Esophagus squamous epithelium (tissue), 5 donors: ENCODE measurements at regions not wholly inside any gene's neighbourhood (a gene's known extent, or its start where the extent isn't known, plus 50 kb on each side); places are given as distances from the start of the nearest gene placed in this dataset.

ENCODE experiments used
- DNase-seq: peaks from one replicate; lab custom pipeline; 2025; lab: John Stamatoyannopoulos, UW
- H3K27ac ChIP-seq, 4 donors: fragments of 200-600 bp; sonication (generic); one replicate each; pipeline ENCODE4 v1.5.1; 2016 to 2019; ENCODE audit warnings: mild to moderate bottlenecking in 1 of 4
- H3K27me3 ChIP-seq, 4 donors: fragments of 200-600 bp; sonication (generic); 1 replicate in 3 of 4; 2 replicates in 1 of 4; pipeline versions ENCODE4 v1.5.1 to v1.6.0; 2017 to 2021; ENCODE audit warnings: antibody characterized with exemption in 1 of 4
- H3K36me3 ChIP-seq, 3 donors: fragments of 200-600 bp; sonication (generic); one replicate each; pipeline ENCODE4 v1.5.1; 2016 to 2019
- H3K4me1 ChIP-seq, 3 donors: fragments of 200-600 bp; sonication (generic); one replicate each; pipeline ENCODE4 v1.5.1; 2017 to 2019
- H3K4me3 ChIP-seq, 4 donors: fragments of 200-600 bp; sonication (generic); 1 replicate in 3 of 4; 2 replicates in 1 of 4; pipeline ENCODE4 v1.5.1; 2016 to 2019; ENCODE audit warnings: mild to moderate bottlenecking in 2 of 4, moderate library complexity in 1 of 4
- H3K9me3 ChIP-seq, 3 donors: fragments of 200-600 bp; sonication (generic); one replicate each; pipeline ENCODE4 v1.5.1; 2016 to 2019
- CTCF ChIP-seq, 6 experiments: fragments of 450-650 bp in 4 of 6; fragments of 200-600 bp in 2 of 6; sonication (generic) in 2 of 6; IDR thresholded peaks; one replicate each; pipeline ENCODE4 v1.5.1; 2016 to 2019; ENCODE audit warnings: antibody characterized with exemption in 6 of 6, mild to moderate bottlenecking in 4 of 6, moderate library complexity in 4 of 6
- POLR2A ChIP-seq, 4 donors: fragments of 450-650 bp; IDR thresholded peaks; one replicate each; pipeline ENCODE4 v1.6.1; 2017; ENCODE audit warnings: antibody characterized with exemption in 4 of 4, mild to moderate bottlenecking in 4 of 4, moderate library complexity in 3 of 4
- WGBS, 2 donors: methylation state at CpG; one replicate each; pipeline ENCODE4 v1.1.5; 2018; 5-methylcytosine and 5-hydroxymethylcytosine counted together
- intact Hi-C: fragments of 100-400 bp; cut with DNase I; formaldehyde crosslinking; loops from one replicate; pipeline ENCODE4 v1.15.0; 2022
- donor health status: DM: yes; HTN: yes; CAD: no.

GRCh38 chr1:104105465-104105864 is 355.8 kb downstream of the AMY1C start:
- TF ChIP-seq POLR2A (IDR thresholded peaks at IDR 0.05), result no peak
- TF ChIP-seq CTCF (IDR thresholded peaks at IDR 0.05), result no peak
- H3K27ac ChIP-seq, result no peak overlapping the region
- no peaks in the 10 kb centered on the region for H3K4me1 ChIP-seq
- H3K27me3 ChIP-seq, result no peaks in the 10 kb centered on the region
- H3K36me3 ChIP-seq, result no peaks in the 10 kb centered on the region
- DNase-seq, result no peak
- WGBS, 2 donors, result 61 to 63% methylated on average over 5 of the region's 5 CpGs
- intact Hi-C loops, result no loop called here
- no peak overlapping the region for H3K4me3 ChIP-seq
- no peaks in the 10 kb centered on the region for H3K9me3 ChIP-seq

- H3K9me3 ChIP-seq, result peaks cover 0 to 3% (median 0%) of the 10 kb centered on the region in 3 donors
- no peak for DNase-seq
- no peaks in the 10 kb centered on the region for H3K36me3 ChIP-seq
- H3K27ac ChIP-seq, result no peak overlapping the region
- no peak for TF ChIP-seq POLR2A (IDR thresholded peaks at IDR 0.05)
- no peak for TF ChIP-seq CTCF (IDR thresholded peaks at IDR 0.05)
- H3K4me3 ChIP-seq, result no peak overlapping the region
- H3K4me1 ChIP-seq, result no peaks in the 10 kb centered on the region
- intact Hi-C loops, result no loop called here
- no peaks in the 10 kb centered on the region for H3K27me3 ChIP-seq
These were observed 370.8 kb downstream of the AMY1C start for GRCh38 chr1:104120525-104120924.

GRCh38 chr1:104121271-104121670 is 371.6 kb downstream of the AMY1C start:
- H3K9me3 ChIP-seq, result peaks cover 0 to 3% (median 0%) of the 10 kb centered on the region in 3 donors
- whole genome bisulfite sequencing, 2 donors, result 68 to 76% methylated on average over 4 of the region's 4 CpGs
- no peak for DNase-seq
- no peak for TF ChIP-seq CTCF (IDR thresholded peaks at IDR 0.05)
- TF ChIP-seq POLR2A (IDR thresholded peaks at IDR 0.05), result no peak
- intact Hi-C loops, result no loop called here
- no peak overlapping the region for H3K4me3 ChIP-seq
- no peaks in the 10 kb centered on the region for H3K27me3 ChIP-seq
- no peak overlapping the region for H3K27ac ChIP-seq
- no peaks in the 10 kb centered on the region for H3K36me3 ChIP-seq
- H3K4me1 ChIP-seq, result no peaks in the 10 kb centered on the region

GRCh38 chr1:104125266-104125665 is 375.6 kb downstream of the AMY1C start:
- H3K4me1 ChIP-seq, result no peaks in the 10 kb centered on the region
- WGBS, 2 donors, result 33 to 40% methylated on average over 1 of the region's 1 CpG
- no peak for TF ChIP-seq CTCF (IDR thresholded peaks at IDR 0.05)
- TF ChIP-seq POLR2A (IDR thresholded peaks at IDR 0.05), result no peak
- H3K27me3 ChIP-seq, result no peaks in the 10 kb centered on the region
- intact Hi-C loops, result no loop called here
- H3K4me3 ChIP-seq, result no peak overlapping the region
- H3K36me3 ChIP-seq, result no peaks in the 10 kb centered on the region
- no peaks in the 10 kb centered on the region for H3K9me3 ChIP-seq
- no peak overlapping the region for H3K27ac ChIP-seq
- DNase-seq, result no peak

GRCh38 chr1:104125970-104126369 is 376.3 kb downstream of the AMY1C start:
- WGBS, 2 donors, result 48 to 54% methylated on average over 5 of the region's 5 CpGs
- Histone ChIP-seq H3K36me3 (no peaks in the 10 kb centered on the region), H3K4me1 (no peaks in the 10 kb centered on the region), H3K9me3 (no peaks in the 10 kb centered on the region), H3K4me3 (no peak overlapping the region), H3K27ac (no peak overlapping the region), H3K27me3 (no peaks in the 10 kb centered on the region)
- no peak for DNase-seq
- intact Hi-C loops, result no loop called here
- no peak for TF ChIP-seq CTCF (IDR thresholded peaks at IDR 0.05)
